PFSK-1 (cell line): ENCODE measurements at regions not wholly inside any gene's neighbourhood (a gene's known extent, or its start where the extent isn't known, plus 50 kb on each side); places are given as distances from the start of the nearest gene placed in this dataset.

ENCODE experiments used
- FOXP2 ChIP-seq: optimal IDR thresholded peaks from 2 replicates; pipeline ENCODE3; 2011; ENCODE audit warnings: borderline replicate concordance, control low read depth, inconsistent platforms; ENCODE audit not compliant: insufficient read depth; ENCODE audit errors: extremely low read length, extremely low read depth
- POLR2AphosphoS5 ChIP-seq: IDR thresholded peaks from 2 replicates; pipeline ENCODE4 v1.6.1; 2012; ENCODE audit warnings: low read depth, mild to moderate bottlenecking, control low read depth, low read length, moderate library complexity
- REST ChIP-seq, 2 experiments: IDR thresholded peaks; 2 replicates each; pipeline versions ENCODE4 v1.6.1 to v1.8.0; 2011 to 2012; ENCODE audit warnings: low read depth in 2 of 2, low read length in 2 of 2, control low read depth in 1 of 2, inconsistent platforms in 1 of 2, mild to moderate bottlenecking in 1 of 2, moderate library complexity in 1 of 2; ENCODE audit not compliant: insufficient read depth in 1 of 2
- SIN3A ChIP-seq: IDR thresholded peaks from 2 replicates; pipeline ENCODE4 v1.6.1; 2012; ENCODE audit warnings: mild to moderate bottlenecking, low read length, moderate library complexity, borderline replicate concordance; ENCODE audit not compliant: insufficient read depth
- TAF1 ChIP-seq: IDR thresholded peaks from 2 replicates; pipeline ENCODE4 v1.6.1; 2012; ENCODE audit warnings: low read length, control low read depth, borderline replicate concordance; ENCODE audit not compliant: insufficient read depth

GRCh38 chr22:47340851-47341436 is 578.5 kb downstream of the TBC1D22A start:
- TF ChIP-seq TAF1 (no peak), REST (IDR thresholded peaks at IDR 0.05; ENCODE audit: insufficient read depth in 1 of 2, low read depth in 2 of 2, low read length in 2 of 2) (no peak), FOXP2 (no peak), SIN3A (no peak), POLR2AphosphoS5 (no peak)

DNA sequence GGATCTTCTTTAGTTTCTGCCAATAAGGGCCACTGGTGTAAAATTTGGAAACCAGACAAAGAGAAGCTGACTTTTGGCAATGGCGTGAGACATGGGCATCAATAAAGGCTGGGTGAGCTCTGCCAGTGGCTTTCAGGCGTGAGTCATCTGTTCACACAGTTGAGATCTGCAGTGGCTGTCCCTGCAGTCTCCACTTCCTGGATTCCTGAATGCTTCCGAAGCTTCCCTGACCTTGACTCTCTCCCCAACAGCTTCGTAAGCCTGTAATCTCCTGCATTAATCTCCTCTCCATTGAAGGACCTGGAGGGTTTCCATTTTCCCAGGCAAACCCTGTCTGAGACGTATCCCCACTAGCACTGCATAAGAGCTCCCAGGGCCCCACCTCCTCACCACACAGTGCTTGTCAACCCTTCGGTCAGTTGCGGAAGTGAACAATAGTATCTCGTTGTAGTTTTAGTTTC is 574.7 kb downstream of the TBC1D22A start:
- TF ChIP-seq REST (IDR thresholded peaks at IDR 0.05; ENCODE audit: insufficient read depth in 1 of 2, low read depth in 2 of 2, low read length in 2 of 2) (no peak), TAF1 (no peak), POLR2AphosphoS5 (no peak), FOXP2 (no peak), SIN3A (no peak)

GRCh38 chr22:47335958-47336357 is 573.5 kb downstream of the TBC1D22A start:
- TF ChIP-seq POLR2AphosphoS5 (no peak), REST (IDR thresholded peaks at IDR 0.05; ENCODE audit: insufficient read depth in 1 of 2, low read depth in 2 of 2, low read length in 2 of 2) (no peak), SIN3A (no peak), FOXP2 (no peak), TAF1 (no peak)

DNA sequence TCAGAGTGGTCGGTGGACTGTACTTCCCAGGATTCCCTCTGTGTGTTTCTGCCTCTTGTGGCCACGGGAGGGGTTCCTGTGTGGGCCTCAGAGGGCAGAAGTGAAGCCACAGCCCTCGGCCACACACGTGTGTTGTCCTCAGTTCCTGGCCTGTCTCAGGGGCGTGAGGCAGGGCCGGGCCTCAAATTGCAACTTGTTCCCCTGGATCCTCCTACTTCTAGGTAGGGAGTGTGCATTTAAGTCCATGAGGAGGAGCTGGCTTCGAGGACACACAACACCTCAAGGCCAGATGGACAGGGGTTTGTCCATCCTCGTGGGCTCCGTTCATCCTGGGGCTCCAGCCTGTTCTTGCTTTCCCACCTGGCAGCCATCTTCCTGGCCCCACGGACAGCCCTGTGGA is 573.0 kb downstream of the TBC1D22A start:
- TF ChIP-seq FOXP2: no peak

DNA sequence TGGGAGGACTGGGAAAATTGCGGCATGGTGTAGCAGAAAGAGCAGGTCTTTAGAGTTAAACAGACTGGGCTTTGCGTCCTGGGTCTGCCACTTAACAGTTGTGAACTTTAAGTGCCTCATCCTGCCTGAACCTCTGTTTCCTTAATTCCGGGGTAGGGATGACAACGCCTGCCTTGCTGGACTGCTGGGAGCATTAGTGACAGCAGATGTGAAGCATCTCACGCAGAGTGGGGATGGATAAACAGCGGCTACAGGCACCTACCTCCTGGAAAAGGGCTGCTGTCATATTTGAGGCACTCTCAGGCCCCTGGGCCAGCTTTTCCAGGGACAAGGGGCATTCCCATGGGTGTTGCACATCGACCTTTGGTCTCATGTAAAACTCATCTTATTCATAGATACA is 572.2 kb downstream of the TBC1D22A start:
- TF ChIP-seq POLR2AphosphoS5: no peak

- TF ChIP-seq TAF1 (no peak), SIN3A (no peak), FOXP2 (no peak), POLR2AphosphoS5 (no peak), REST (IDR thresholded peaks at IDR 0.05; ENCODE audit: insufficient read depth in 1 of 2, low read depth in 2 of 2, low read length in 2 of 2) (no peak)
Observed at GRCh38 chr22:47333625-47334024, 571.2 kb downstream of the TBC1D22A start.
